ENCODE measurements at regions not wholly inside any gene's neighbourhood (a gene's known extent, or its start where the extent isn't known, plus 50 kb on each side); places are given as distances from the start of the nearest gene placed in this dataset.
A peak's percentile ranks its signal among the peaks of the same experiment; 100 is the strongest.
"Not testable (repeated sequence)": the region's sequence is repeated elsewhere in the genome, so short reads cannot be mapped to it uniquely, and the experiment has no call there.

- FAIRE-seq (no peak), DNase-seq (no peak), ATAC-seq (no peak)
- Histone ChIP-seq H3K4me1 (no peaks in the 10 kb centered on the region), H3K36me3 (no peaks in the 10 kb centered on the region), H3K4me3 (no peak overlapping the region), H3K27ac (no peak overlapping the region), H3K27me3 (peaks cover 0 to 4% (median 0%) of the 10 kb centered on the region in 4 donors), H3K9me3 (no peaks in the 10 kb centered on the region)
- intact Hi-C loops (cut with DNase I), result no loop called here
- 36 to 44% methylated on average over 5 of the region's 5 CpGs for WGBS, 2 donors
- TF ChIP-seq CTCF (IDR thresholded peaks at IDR 0.05), result no peak
Observed at GRCh38 chr14:106317593-106317992, 791.2 kb downstream of the TMEM121 start.

- H3K9me3 ChIP-seq, result no peaks in the 10 kb centered on the region
- ATAC-seq, result no peak
- no peaks in the 10 kb centered on the region for H3K36me3 ChIP-seq
- no peak overlapping the region for H3K4me3 ChIP-seq
- FAIRE-seq, result no peak
- H3K4me1 ChIP-seq, result no peaks in the 10 kb centered on the region
- no peak for DNase-seq
- no peak overlapping the region for H3K27ac ChIP-seq
- TF ChIP-seq CTCF (IDR thresholded peaks at IDR 0.05), result no peak
- WGBS, 2 donors, result 19 to 21% methylated on average over 3 of the region's 3 CpGs
- intact Hi-C loops (cut with DNase I), result no loop called here
- H3K27me3 ChIP-seq, result peaks cover 0 to 4% (median 0%) of the 10 kb centered on the region in 4 donors
Observed at GRCh38 chr14:106318700-106319099, 792.3 kb downstream of the TMEM121 start.

GRCh38 chr14:106323970-106324369 is 797.6 kb downstream of the TMEM121 start:
- FAIRE-seq; H3K27ac ChIP-seq; intact Hi-C loops (cut with DNase I); H3K27me3 ChIP-seq; ATAC-seq; H3K9me3 ChIP-seq; H3K36me3 ChIP-seq; H3K4me1 ChIP-seq; H3K4me3 ChIP-seq: not testable (repeated sequence)
- peak in 3 of 6 donors; percentile 13 to 48 (median 39) for DNase-seq
- WGBS, 2 donors, result 57 to 61% methylated on average over 17 of the region's 17 CpGs

- ATAC-seq, result no peak
- no peak for FAIRE-seq
- H3K4me3 ChIP-seq, result no peak overlapping the region
- WGBS, 2 donors, result 57 to 60% methylated on average over 3 of the region's 3 CpGs
- H3K36me3 ChIP-seq, result no peaks in the 10 kb centered on the region
- H3K4me1 ChIP-seq, result no peaks in the 10 kb centered on the region
- no peak for TF ChIP-seq CTCF (IDR thresholded peaks at IDR 0.05)
- DNase-seq, result no peak
- H3K27me3 ChIP-seq, result peaks cover 0 to 14% (median 0%) of the 10 kb centered on the region in 4 donors
- H3K27ac ChIP-seq, result no peak overlapping the region
- intact Hi-C loops (cut with DNase I), result no loop called here
- no peaks in the 10 kb centered on the region for H3K9me3 ChIP-seq
Observed at GRCh38 chr14:106327234-106327633, 800.9 kb downstream of the TMEM121 start.

GRCh38 chr14:106327702-106328353 is 801.4 kb downstream of the TMEM121 start:
- H3K4me3 ChIP-seq; DNase-seq; H3K36me3 ChIP-seq; FAIRE-seq; H3K4me1 ChIP-seq; intact Hi-C loops (cut with DNase I); H3K9me3 ChIP-seq; H3K27ac ChIP-seq: not testable (repeated sequence)
- WGBS, 2 donors, result 66 to 70% methylated on average over 4 of the region's 4 CpGs
- peaks cover 0 to 16% (median 0%) of the 10 kb centered on the region in 4 donors for H3K27me3 ChIP-seq
- peak in 1 of 4 donors; percentile 12 for ATAC-seq

- H3K27ac ChIP-seq; ATAC-seq; DNase-seq; H3K4me3 ChIP-seq; H3K36me3 ChIP-seq; intact Hi-C loops (cut with DNase I); H3K9me3 ChIP-seq; H3K4me1 ChIP-seq; FAIRE-seq: not testable (repeated sequence)
- H3K27me3 ChIP-seq, result peaks cover 0 to 16% (median 0%) of the 10 kb centered on the region in 4 donors
- 43 to 44% methylated on average over 4 of the region's 4 CpGs for WGBS, 2 donors
Observed at GRCh38 chr14:106329243-106329642, 802.9 kb downstream of the TMEM121 start.

- ATAC-seq; intact Hi-C loops (cut with DNase I); H3K4me3 ChIP-seq: not testable (repeated sequence)
Observed at GRCh38 chr14:106329987-106330774, 803.8 kb downstream of the TMEM121 start.

More at GRCh38 chr14:106329987-106330774, 803.8 kb downstream of the TMEM121 start:
- peaks cover 0 to 16% (median 0%) of the 10 kb centered on the region in 4 donors for H3K27me3 ChIP-seq
- not testable (repeated sequence) for H3K4me1 ChIP-seq, H3K9me3 ChIP-seq, DNase-seq, FAIRE-seq, H3K27ac ChIP-seq, H3K36me3 ChIP-seq
- 38 to 39% methylated on average over 5 of the region's 8 CpGs for WGBS, 2 donors
